Thyroid gland (tissue), 4 donors: ENCODE measurements at regions not wholly inside any gene's neighbourhood (a gene's known extent, or its start where the extent isn't known, plus 50 kb on each side); places are given as distances from the start of the nearest gene placed in this dataset.
A peak's percentile ranks its signal among the peaks of the same experiment; 100 is the strongest.

ENCODE experiments used
- DNase-seq, 2 donors: peaks; one replicate each; pipeline ENCODE4 v3.0.0-alpha.2; 2019
- H3K27ac ChIP-seq, 3 donors: fragments of 200-600 bp; sonication (generic); 1 replicate in 2 of 3; 2 replicates in 1 of 3; pipeline ENCODE4 v1.5.1; 2016 to 2019; ENCODE audit warnings: mild to moderate bottlenecking in 1 of 3, moderate library complexity in 1 of 3
- H3K27me3 ChIP-seq: fragments of 200-600 bp; sonication (generic); one replicate; pipeline ENCODE4 v1.5.1; 2019
- H3K36me3 ChIP-seq, 2 donors: fragments of 200-600 bp; sonication (generic); one replicate each; pipeline ENCODE4 v1.5.1; 2016 to 2019
- H3K4me1 ChIP-seq, 2 donors: fragments of 200-600 bp; sonication (generic); one replicate each; pipeline ENCODE4 v1.5.1; 2017 to 2019
- H3K4me3 ChIP-seq, 3 donors: fragments of 200-600 bp; sonication (generic); replicated peaks in 1 of 3; 1 replicate in 2 of 3; 2 replicates in 1 of 3; pipeline ENCODE4 v1.5.1; 2016; ENCODE audit warnings: mild to moderate bottlenecking in 1 of 3
- H3K9me3 ChIP-seq: fragments of 200-600 bp; sonication (generic); one replicate; pipeline ENCODE4 v1.5.1; 2017
- POLR2A ChIP-seq, 2 donors: fragments of 450-650 bp; IDR thresholded peaks; one replicate each; pipeline ENCODE4 v1.6.1; 2017; ENCODE audit warnings: antibody characterized with exemption in 2 of 2, mild to moderate bottlenecking in 2 of 2, moderate library complexity in 1 of 2
- WGBS, 2 donors: methylation state at CpG; one replicate each; pipeline ENCODE4 v1.1.5; 2017; 5-methylcytosine and 5-hydroxymethylcytosine counted together
- intact Hi-C: fragments of 100-400 bp; cut with DNase I; formaldehyde crosslinking; loops from one replicate; pipeline ENCODE4 v1.15.1; 2023
- TF ChIP-seq, protein P1 (sequence below), 6 experiments: fragments of 200-600 bp in 3 of 6; fragments of 450-650 bp in 3 of 6; sonication (generic) in 3 of 6; IDR thresholded peaks; one replicate each; pipeline ENCODE4 v1.5.1; 2016 to 2019; ENCODE audit warnings: antibody characterized with exemption in 6 of 6, mild to moderate bottlenecking in 2 of 6, inconsistent platforms in 1 of 6, moderate library complexity in 1 of 6

DNA sequence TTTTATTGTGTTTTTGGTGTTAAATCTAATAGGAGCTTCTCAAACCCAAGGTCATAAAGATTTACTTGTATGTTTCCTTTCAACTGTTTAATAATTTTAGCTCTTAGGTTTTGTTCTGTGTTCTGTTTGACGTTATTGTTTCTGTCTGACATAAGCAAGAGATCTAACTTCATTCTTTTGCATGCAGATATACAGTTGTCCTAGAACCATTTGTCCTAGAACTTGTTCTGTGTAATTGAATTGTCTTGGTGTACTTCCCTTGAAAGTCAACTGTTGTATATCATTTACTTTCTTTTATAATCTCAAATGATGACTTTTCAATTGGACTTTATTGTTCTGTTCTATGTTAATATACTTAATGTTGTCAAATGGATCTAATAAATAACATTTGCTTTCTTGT, 977.1 kb downstream of the FAT4 start:
- TF ChIP-seq POLR2A (IDR thresholded peaks at IDR 0.05): no peak
- TF ChIP-seq, protein P1, sequence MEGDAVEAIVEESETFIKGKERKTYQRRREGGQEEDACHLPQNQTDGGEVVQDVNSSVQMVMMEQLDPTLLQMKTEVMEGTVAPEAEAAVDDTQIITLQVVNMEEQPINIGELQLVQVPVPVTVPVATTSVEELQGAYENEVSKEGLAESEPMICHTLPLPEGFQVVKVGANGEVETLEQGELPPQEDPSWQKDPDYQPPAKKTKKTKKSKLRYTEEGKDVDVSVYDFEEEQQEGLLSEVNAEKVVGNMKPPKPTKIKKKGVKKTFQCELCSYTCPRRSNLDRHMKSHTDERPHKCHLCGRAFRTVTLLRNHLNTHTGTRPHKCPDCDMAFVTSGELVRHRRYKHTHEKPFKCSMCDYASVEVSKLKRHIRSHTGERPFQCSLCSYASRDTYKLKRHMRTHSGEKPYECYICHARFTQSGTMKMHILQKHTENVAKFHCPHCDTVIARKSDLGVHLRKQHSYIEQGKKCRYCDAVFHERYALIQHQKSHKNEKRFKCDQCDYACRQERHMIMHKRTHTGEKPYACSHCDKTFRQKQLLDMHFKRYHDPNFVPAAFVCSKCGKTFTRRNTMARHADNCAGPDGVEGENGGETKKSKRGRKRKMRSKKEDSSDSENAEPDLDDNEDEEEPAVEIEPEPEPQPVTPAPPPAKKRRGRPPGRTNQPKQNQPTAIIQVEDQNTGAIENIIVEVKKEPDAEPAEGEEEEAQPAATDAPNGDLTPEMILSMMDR (IDR thresholded peaks at IDR 0.05): no peak
- 78 to 88% methylated on average over 1 of the region's 1 CpG for WGBS, 2 donors
- H3K27ac ChIP-seq: no peak overlapping the region
- H3K27me3 ChIP-seq: no peaks in the 10 kb centered on the region
- no peaks in the 10 kb centered on the region for H3K4me1 ChIP-seq
- intact Hi-C loops: no loop called here
- no peaks in the 10 kb centered on the region for H3K9me3 ChIP-seq
- H3K36me3 ChIP-seq: no peaks in the 10 kb centered on the region
- DNase-seq: no peak
- H3K4me3 ChIP-seq: no peak overlapping the region

DNA sequence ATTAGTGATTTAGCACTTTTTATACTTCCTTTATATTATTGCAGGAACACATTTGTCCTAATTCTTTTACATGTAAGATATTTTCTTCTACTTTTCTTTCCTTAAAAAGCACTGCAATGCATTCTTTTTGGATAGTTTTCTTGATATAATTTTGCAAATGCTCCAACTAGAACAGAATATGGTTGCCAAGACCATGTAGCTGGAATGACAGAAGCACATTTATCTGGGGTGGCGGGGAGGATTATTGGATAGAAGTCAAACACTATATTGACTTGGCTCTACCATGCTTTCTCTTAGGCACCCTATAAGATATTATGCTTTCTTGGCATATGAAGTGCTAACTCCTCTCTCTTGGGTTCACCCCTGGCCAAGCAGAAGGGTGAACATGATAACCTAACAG, 983.5 kb downstream of the FAT4 start:
- TF ChIP-seq POLR2A (IDR thresholded peaks at IDR 0.05): no peak
- TF ChIP-seq, protein P1 (IDR thresholded peaks at IDR 0.05): no peak
- no peak overlapping the region for H3K27ac ChIP-seq
- DNase-seq: no peak
- WGBS, 2 donors: 81 to 85% methylated on average over 1 of the region's 1 CpG
- no peaks in the 10 kb centered on the region for H3K9me3 ChIP-seq
- no peak overlapping the region for H3K4me3 ChIP-seq
- intact Hi-C loops: no loop called here
- H3K4me1 ChIP-seq: no peaks in the 10 kb centered on the region
- no peaks in the 10 kb centered on the region for H3K36me3 ChIP-seq
- H3K27me3 ChIP-seq: no peaks in the 10 kb centered on the region

DNA sequence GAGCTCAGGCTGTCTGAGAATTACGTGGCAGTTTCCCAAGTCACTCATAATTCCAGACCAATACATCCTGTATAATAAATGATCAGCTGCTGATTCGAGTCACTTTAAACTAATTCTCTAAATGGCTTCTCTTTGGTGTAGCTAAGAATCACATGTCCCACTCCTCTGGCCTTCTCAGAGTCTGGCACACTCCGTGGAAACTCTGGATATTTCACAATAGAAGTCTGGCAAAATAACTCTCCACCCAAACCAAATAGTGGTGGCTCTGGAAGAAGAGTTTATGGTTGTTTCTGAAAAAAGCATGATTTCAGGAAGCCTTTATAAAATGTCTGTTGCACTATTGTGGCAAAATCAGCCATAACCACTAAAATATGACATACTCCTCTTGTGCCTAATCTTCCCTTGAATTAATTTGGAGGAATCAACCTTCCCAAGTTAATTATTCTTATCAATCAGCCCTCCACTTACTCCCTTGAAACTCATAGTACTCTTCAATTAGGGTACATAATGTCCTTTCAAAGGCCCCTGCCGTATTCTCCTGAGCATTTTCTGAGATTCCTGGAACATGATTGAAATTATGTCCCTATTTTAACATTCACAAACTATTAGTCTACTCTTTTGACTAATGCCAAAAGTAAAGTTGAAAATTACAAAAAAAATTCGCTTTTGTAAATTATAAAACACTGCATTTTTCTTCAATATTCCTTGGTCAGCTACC, 991.6 kb downstream of the FAT4 start:
- peak in 1 of 2 donors; percentile 6 for DNase-seq
- 66 to 77% methylated on average over 5 of the region's 5 CpGs for WGBS, 2 donors
- TF ChIP-seq, protein P1 (IDR thresholded peaks at IDR 0.05): no peak
- no peak for TF ChIP-seq POLR2A (IDR thresholded peaks at IDR 0.05)
- H3K36me3 ChIP-seq: no peaks in the 10 kb centered on the region
- intact Hi-C loops: no loop called here
- no peaks in the 10 kb centered on the region for H3K9me3 ChIP-seq
- H3K4me3 ChIP-seq: no peak overlapping the region
- H3K4me1 ChIP-seq: no peaks in the 10 kb centered on the region
- peak overlapping the region in 2 of 3 donors; percentile 29 to 36 for H3K27ac ChIP-seq
- no peaks in the 10 kb centered on the region for H3K27me3 ChIP-seq

DNA sequence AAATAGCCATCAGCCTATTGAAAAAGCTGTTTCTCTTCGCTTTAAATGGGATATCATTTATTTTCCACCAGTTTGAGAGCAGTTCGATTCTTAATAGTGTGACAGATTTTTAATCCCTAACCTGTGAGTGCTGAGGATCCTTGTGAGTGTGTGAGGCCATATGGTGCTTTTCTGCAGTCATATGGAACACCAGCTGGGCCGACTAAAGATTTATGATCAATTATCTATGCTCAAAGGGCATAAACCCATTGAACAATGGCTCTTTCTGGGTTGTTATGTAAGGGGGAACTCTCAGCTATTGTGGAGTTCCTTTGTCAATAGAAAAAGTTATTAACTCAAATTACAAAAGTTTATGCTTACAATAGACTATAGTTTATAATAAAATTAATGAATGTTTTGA, 1003.6 kb downstream of the FAT4 start:
- Histone ChIP-seq H3K36me3 (no peaks in the 10 kb centered on the region), H3K27ac (no peak overlapping the region), H3K9me3 (no peaks in the 10 kb centered on the region), H3K4me1 (no peaks in the 10 kb centered on the region), H3K4me3 (no peak overlapping the region), H3K27me3 (no peaks in the 10 kb centered on the region)
- TF ChIP-seq, protein P1 (IDR thresholded peaks at IDR 0.05): no peak
- TF ChIP-seq POLR2A (IDR thresholded peaks at IDR 0.05): no peak
- WGBS, 2 donors: 85 to 89% methylated on average over 3 of the region's 3 CpGs
- intact Hi-C loops: no loop called here
- no peak for DNase-seq

DNA sequence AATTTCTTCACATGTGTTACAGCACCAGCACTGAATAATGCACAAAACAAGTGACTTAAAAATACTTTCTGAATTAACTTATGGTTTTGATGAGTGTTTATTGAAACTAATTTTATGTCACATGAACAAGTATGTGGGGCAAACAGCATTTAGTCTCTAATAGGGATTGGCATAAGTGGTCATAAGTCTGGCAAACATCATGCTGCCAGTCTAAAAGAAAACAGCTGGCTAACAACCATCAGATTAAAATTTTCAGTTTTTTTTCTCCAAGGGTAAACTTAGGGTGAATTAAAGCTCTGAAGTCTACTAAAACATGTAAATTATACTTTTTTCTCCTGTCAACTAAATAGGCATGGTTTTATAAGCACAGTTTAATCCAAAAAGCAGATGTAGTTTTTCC, 1014.2 kb downstream of the FAT4 start:
- intact Hi-C loops: no loop called here
- no peak for DNase-seq
- H3K4me3 ChIP-seq: no peak overlapping the region
- H3K9me3 ChIP-seq: no peaks in the 10 kb centered on the region
- no peaks in the 10 kb centered on the region for H3K27me3 ChIP-seq
- no peaks in the 10 kb centered on the region for H3K4me1 ChIP-seq
- TF ChIP-seq POLR2A (IDR thresholded peaks at IDR 0.05): no peak
- TF ChIP-seq, protein P1 (IDR thresholded peaks at IDR 0.05): no peak
- no peak overlapping the region for H3K27ac ChIP-seq
- no peaks in the 10 kb centered on the region for H3K36me3 ChIP-seq
